Keratinocyte (primary cell): ENCODE measurements at regions not wholly inside any gene's neighbourhood (a gene's known extent, or its start where the extent isn't known, plus 50 kb on each side); places are given as distances from the start of the nearest gene placed in this dataset.

ENCODE experiments used
- EZH2 ChIP-seq: IDR thresholded peaks from one replicate; pipeline ENCODE4 v1.6.1; 2012; ENCODE audit warnings: inconsistent platforms, mild to moderate bottlenecking, low read length, moderate library complexity
- TF ChIP-seq, protein P1 (sequence below), 3 experiments: IDR thresholded peaks in 1 of 3; conservative IDR thresholded peaks in 1 of 3; optimal IDR thresholded peaks in 1 of 3; 2 replicates in 2 of 3; 3 replicates in 1 of 3; pipeline versions ENCODE3 to v1.5.1; 2011; ENCODE audit warnings: low read length in 3 of 3, mild to moderate bottlenecking in 3 of 3, moderate library complexity in 2 of 3, control low read depth in 1 of 3, inconsistent platforms in 1 of 3; ENCODE audit not compliant: insufficient read depth in 2 of 3; ENCODE audit errors: extremely low read depth in 1 of 3

DNA sequence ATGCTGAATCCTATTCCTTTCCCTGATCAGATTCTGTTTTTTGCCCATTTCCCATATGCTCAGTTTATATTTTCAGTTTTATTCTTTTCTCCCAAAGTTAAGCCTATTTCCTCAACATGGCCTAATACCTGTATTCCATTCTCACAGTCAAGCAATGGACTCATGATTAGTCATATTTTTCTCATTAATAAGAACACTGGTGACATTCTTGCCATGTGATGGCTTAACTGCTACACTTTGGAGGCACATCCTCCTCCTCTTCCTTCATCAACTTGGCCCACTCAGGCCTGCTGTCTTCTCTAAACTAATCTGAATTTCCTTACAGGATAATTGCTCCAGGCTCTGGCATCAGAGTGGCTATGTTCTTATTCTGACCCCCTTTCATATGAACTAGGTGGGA, 679.2 kb downstream of the NYAP2 start:
- TF ChIP-seq, protein P1, sequence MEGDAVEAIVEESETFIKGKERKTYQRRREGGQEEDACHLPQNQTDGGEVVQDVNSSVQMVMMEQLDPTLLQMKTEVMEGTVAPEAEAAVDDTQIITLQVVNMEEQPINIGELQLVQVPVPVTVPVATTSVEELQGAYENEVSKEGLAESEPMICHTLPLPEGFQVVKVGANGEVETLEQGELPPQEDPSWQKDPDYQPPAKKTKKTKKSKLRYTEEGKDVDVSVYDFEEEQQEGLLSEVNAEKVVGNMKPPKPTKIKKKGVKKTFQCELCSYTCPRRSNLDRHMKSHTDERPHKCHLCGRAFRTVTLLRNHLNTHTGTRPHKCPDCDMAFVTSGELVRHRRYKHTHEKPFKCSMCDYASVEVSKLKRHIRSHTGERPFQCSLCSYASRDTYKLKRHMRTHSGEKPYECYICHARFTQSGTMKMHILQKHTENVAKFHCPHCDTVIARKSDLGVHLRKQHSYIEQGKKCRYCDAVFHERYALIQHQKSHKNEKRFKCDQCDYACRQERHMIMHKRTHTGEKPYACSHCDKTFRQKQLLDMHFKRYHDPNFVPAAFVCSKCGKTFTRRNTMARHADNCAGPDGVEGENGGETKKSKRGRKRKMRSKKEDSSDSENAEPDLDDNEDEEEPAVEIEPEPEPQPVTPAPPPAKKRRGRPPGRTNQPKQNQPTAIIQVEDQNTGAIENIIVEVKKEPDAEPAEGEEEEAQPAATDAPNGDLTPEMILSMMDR (optimal IDR thresholded peaks at IDR 0.05 in 1 of 3, IDR thresholded peaks at IDR 0.05 in 1 of 3, conservative IDR thresholded peaks at IDR 0.05 in 1 of 3; ENCODE audit: extremely low read depth in 1 of 3, insufficient read depth in 2 of 3, low read length in 3 of 3), result no peak
- TF ChIP-seq EZH2, result no peak
